Activated naive CD8-positive, alpha-beta T cell treated with anti-CD3 and anti-CD28 coated beads, Interleukin-2, amount 10 ng/mL, durations not matched to agents 7 days and 5 days (primary cell): ENCODE measurements at regions not wholly inside any gene's neighbourhood (a gene's known extent, or its start where the extent isn't known, plus 50 kb on each side); places are given as distances from the start of the nearest gene placed in this dataset.
"Not testable (repeated sequence)": the region's sequence is repeated elsewhere in the genome, so short reads cannot be mapped to it uniquely, and the experiment has no call there.

ENCODE experiments used
- ATAC-seq: fragments of 150-1000 bp; cut with Tn5 transposase; one replicate; pipeline ENCODE4 v1.10.0; 2021; ENCODE audit warnings: low read depth, moderate library complexity
- POLR2A ChIA-PET: fragments of 350-600 bp; sonication (Branson Sonifier 250); formaldehyde crosslinking; loops from one replicate; lab custom pipeline; 2021; ENCODE audit warnings: antibody characterized with exemption; lab: Charles Lee
- DNase-seq: peaks from one replicate; pipeline ENCODE4 v3.0.0; 2021
- H3K27ac Mint-ChIP-seq: one replicate; pipeline ENCODE4 v1.8.0; 2022; ENCODE audit warnings: mild to moderate bottlenecking, mixed read lengths
- H3K27me3 Mint-ChIP-seq: one replicate; pipeline ENCODE4 v1.8.0; 2022; ENCODE audit warnings: mild to moderate bottlenecking, moderate library complexity, mixed read lengths
- H3K36me3 Mint-ChIP-seq: one replicate; pipeline ENCODE4 v1.8.0; 2021; ENCODE audit warnings: mild to moderate bottlenecking, mixed read lengths
- H3K4me1 Mint-ChIP-seq: one replicate; pipeline ENCODE4 v1.8.0; 2021; ENCODE audit warnings: mixed read lengths
- H3K4me3 Mint-ChIP-seq: one replicate; pipeline ENCODE4 v1.8.0; 2022; ENCODE audit warnings: mild to moderate bottlenecking, moderate library complexity, mixed read lengths
- H3K9me3 Mint-ChIP-seq: one replicate; pipeline ENCODE4 v1.8.0; 2021; ENCODE audit warnings: mixed read lengths

DNA sequence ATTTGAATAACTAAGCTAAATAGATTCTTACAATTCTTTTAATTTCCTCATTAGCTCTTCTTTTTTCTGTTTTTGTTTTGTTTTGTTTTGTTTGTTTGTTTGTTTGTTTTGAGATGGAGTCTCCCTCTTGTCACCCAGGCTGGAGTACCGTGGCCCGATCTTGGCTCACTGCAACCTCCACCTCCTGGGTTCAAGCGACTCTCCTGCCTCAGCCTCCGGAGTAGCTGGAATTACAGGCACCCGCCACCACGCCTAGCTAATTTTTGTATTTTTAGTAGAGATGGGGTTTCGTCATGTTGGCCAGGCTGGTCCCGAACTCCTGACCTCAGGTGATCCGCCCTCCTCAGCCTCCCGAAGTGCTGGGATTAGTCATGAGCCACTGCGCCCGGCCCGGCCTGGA, 70.7 kb upstream of the ZNF658 start:
- H3K9me3 Mint-ChIP-seq = not testable (repeated sequence)

DNA sequence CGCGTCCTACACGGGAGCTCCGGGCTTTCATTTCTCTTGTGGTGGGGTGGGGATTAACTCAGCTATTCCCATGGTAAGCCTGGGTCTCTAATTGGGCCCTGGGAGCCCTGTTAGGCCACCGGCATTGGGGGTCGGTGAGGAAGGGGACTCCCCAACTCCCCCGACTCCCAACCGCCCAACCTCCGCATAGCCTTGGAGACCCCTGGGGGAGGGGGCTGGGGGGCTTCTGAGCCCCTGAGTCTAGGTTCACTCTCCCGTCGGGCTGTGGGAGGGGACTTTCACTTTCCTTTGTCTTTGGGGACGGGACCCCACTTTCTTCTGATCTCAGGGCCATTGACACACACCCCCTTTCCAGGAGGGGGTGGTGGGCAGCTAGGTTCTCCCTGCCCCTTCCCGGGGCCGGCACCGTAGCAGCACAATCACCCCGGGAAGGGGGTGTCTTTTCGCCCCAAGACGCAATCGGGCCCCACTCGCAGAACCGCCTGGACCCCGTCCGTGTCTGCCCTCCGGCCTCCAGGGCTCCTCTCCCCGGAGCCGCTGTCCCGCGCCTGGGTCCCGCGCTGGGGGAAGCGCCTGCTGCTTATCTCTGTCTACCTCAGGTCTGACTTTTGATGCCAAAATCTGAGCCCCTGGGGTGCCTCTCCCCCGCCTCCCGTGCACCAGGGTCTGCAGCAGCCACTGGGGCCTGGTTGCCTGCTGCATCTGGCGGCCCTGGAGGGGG, 69.6 kb upstream of the ZNF658 start:
- H3K4me1 Mint-ChIP-seq, H3K4me3 Mint-ChIP-seq, ATAC-seq, DNase-seq, H3K9me3 Mint-ChIP-seq, H3K27me3 Mint-ChIP-seq, H3K27ac Mint-ChIP-seq, POLR2A ChIA-PET, H3K36me3 Mint-ChIP-seq: not testable (repeated sequence)

More for the DNA sequence above, 70.7 kb upstream of the ZNF658 start:
- H3K4me1 Mint-ChIP-seq, H3K4me3 Mint-ChIP-seq, H3K36me3 Mint-ChIP-seq, DNase-seq, ATAC-seq, H3K27me3 Mint-ChIP-seq, POLR2A ChIA-PET, H3K27ac Mint-ChIP-seq: not testable (repeated sequence)

DNA sequence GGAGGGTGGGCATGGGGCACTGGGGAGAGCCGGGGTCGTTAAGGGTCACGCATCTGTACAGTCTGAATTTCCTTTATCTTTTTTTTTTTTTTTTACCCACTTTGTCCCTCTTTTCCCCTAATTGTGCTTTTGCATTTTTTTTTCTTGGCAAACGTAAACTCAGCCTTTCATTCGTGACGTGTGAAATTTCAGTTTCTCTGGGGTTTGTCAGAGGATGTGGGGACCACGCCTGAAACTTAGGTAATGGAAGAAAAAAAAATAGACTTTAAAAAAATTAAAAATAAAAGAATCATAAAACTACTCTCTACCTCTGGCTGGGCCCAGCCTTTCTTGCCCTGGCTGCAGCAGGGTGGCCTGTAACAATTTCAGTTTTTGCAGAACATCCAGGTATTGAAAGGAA, 68.3 kb upstream of the ZNF658 start:
- H3K27ac Mint-ChIP-seq, ATAC-seq, H3K36me3 Mint-ChIP-seq, POLR2A ChIA-PET, H3K4me3 Mint-ChIP-seq, H3K27me3 Mint-ChIP-seq, DNase-seq, H3K9me3 Mint-ChIP-seq, H3K4me1 Mint-ChIP-seq: not testable (repeated sequence)

DNA sequence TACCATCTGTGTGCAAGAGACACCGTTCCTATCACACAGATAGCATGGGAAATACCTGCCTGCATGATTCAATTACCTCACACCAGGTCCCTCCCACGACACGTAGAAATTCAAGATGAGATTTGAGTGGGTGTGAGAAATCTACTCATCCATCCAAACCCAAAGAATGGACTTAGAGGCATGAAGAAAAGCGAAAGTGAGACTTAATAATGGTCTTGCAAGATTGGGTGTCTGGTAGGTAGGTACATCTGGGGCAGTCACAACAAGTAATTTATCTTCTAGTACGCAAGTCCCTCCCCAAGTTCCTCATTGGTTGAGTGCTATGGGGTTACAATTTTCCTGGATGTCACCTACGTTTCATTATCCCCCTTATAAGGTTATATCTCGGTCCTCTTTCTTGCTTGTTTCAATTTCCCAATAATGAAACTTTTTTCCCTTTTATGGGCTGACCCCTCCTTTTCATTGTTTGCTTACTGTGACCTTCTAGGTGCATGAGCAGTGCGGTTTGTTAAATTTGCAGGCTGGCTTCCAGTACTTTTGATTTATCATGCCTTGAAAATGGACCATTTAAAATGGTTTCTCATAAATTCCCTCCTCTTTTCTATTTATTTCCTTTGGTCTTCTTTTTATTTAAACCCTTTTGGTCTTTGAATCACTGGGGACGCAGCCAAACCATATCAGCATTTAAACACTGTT, 63.1 kb upstream of the ZNF658 start:
- H3K27me3 Mint-ChIP-seq, H3K36me3 Mint-ChIP-seq, H3K9me3 Mint-ChIP-seq, H3K27ac Mint-ChIP-seq, H3K4me1 Mint-ChIP-seq, H3K4me3 Mint-ChIP-seq, DNase-seq, POLR2A ChIA-PET, ATAC-seq: not testable (repeated sequence)
